Suprapubic skin (tissue), 4 donors: ENCODE measurements at regions not wholly inside any gene's neighbourhood (a gene's known extent, or its start where the extent isn't known, plus 50 kb on each side); places are given as distances from the start of the nearest gene placed in this dataset.

Experiments
- DNase-seq, 2 donors: peaks; one replicate each; pipeline ENCODE4 v3.0.0-alpha.2; 2019; ENCODE audit warnings: low spot score in 2 of 2
- H3K27ac ChIP-seq: fragments of 200-600 bp; sonication (generic); one replicate; pipeline ENCODE4 v1.5.1; 2019
- H3K27me3 ChIP-seq: fragments of 200-600 bp; sonication (generic); one replicate; pipeline ENCODE4 v1.5.1; 2019
- H3K36me3 ChIP-seq: fragments of 200-600 bp; sonication (generic); one replicate; pipeline ENCODE4 v1.5.1; 2019
- H3K4me1 ChIP-seq: fragments of 200-600 bp; sonication (generic); one replicate; pipeline ENCODE4 v1.5.1; 2019
- H3K4me3 ChIP-seq: fragments of 200-600 bp; sonication (generic); one replicate; pipeline ENCODE4 v1.5.1; 2019; ENCODE audit warnings: mild to moderate bottlenecking
- H3K9me3 ChIP-seq: fragments of 200-600 bp; sonication (generic); one replicate; pipeline ENCODE4 v1.5.1; 2019
- EP300 ChIP-seq: sonication (generic); formaldehyde crosslinking; IDR thresholded peaks from one replicate; pipeline ENCODE4 v1.6.1; 2017; ENCODE audit warnings: antibody characterized with exemption
- POLR2A ChIP-seq, 2 donors: fragments of 450-650 bp; IDR thresholded peaks; one replicate each; pipeline ENCODE4 v1.6.1; 2017; ENCODE audit warnings: antibody characterized with exemption in 2 of 2, mild to moderate bottlenecking in 2 of 2, moderate library complexity in 2 of 2
- POLR2AphosphoS5 ChIP-seq, 3 donors: sonication (generic); formaldehyde crosslinking; IDR thresholded peaks; one replicate each; pipeline ENCODE4 v1.6.1; 2017; ENCODE audit warnings: antibody characterized with exemption in 3 of 3
- WGBS: methylation state at CpG from one replicate; pipeline ENCODE4 v1.1.5; 2018; 5-methylcytosine and 5-hydroxymethylcytosine counted together
- TF ChIP-seq, protein P1 (sequence below), 2 donors: fragments of 200-600 bp in 1 of 2; fragments of 450-650 bp in 1 of 2; sonication (generic) in 1 of 2; IDR thresholded peaks; one replicate each; pipeline ENCODE4 v1.5.1; 2016 to 2019; ENCODE audit warnings: antibody characterized with exemption in 2 of 2, mild to moderate bottlenecking in 1 of 2, moderate library complexity in 1 of 2

GRCh38 chr2:57437077-57437476 is 609.5 kb upstream of the VRK2 start:
- 56% methylated on average over 1 of the region's 1 CpG for WGBS
- Histone ChIP-seq H3K27ac (no peak overlapping the region), H3K27me3 (no peaks in the 10 kb centered on the region), H3K4me3 (no peak overlapping the region), H3K9me3 (no peaks in the 10 kb centered on the region), H3K4me1 (no peaks in the 10 kb centered on the region), H3K36me3 (no peaks in the 10 kb centered on the region)
- no peak for DNase-seq
- TF ChIP-seq POLR2AphosphoS5 (IDR thresholded peaks at IDR 0.05) (no peak), EP300 (no peak), POLR2A (IDR thresholded peaks at IDR 0.05) (no peak)
- TF ChIP-seq, protein P1, sequence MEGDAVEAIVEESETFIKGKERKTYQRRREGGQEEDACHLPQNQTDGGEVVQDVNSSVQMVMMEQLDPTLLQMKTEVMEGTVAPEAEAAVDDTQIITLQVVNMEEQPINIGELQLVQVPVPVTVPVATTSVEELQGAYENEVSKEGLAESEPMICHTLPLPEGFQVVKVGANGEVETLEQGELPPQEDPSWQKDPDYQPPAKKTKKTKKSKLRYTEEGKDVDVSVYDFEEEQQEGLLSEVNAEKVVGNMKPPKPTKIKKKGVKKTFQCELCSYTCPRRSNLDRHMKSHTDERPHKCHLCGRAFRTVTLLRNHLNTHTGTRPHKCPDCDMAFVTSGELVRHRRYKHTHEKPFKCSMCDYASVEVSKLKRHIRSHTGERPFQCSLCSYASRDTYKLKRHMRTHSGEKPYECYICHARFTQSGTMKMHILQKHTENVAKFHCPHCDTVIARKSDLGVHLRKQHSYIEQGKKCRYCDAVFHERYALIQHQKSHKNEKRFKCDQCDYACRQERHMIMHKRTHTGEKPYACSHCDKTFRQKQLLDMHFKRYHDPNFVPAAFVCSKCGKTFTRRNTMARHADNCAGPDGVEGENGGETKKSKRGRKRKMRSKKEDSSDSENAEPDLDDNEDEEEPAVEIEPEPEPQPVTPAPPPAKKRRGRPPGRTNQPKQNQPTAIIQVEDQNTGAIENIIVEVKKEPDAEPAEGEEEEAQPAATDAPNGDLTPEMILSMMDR (IDR thresholded peaks at IDR 0.05) = no peak

- TF ChIP-seq POLR2AphosphoS5 (IDR thresholded peaks at IDR 0.05) = no peak
- H3K27ac ChIP-seq = no peak overlapping the region
- H3K9me3 ChIP-seq = no peaks in the 10 kb centered on the region
- no peaks in the 10 kb centered on the region for H3K27me3 ChIP-seq
- H3K36me3 ChIP-seq = no peaks in the 10 kb centered on the region
- 94% methylated on average over 1 of the region's 1 CpG for WGBS
- H3K4me3 ChIP-seq = no peak overlapping the region
- no peak for DNase-seq
- no peaks in the 10 kb centered on the region for H3K4me1 ChIP-seq
These were observed 606.2 kb upstream of the VRK2 start for GRCh38 chr2:57440437-57440836.

DNA sequence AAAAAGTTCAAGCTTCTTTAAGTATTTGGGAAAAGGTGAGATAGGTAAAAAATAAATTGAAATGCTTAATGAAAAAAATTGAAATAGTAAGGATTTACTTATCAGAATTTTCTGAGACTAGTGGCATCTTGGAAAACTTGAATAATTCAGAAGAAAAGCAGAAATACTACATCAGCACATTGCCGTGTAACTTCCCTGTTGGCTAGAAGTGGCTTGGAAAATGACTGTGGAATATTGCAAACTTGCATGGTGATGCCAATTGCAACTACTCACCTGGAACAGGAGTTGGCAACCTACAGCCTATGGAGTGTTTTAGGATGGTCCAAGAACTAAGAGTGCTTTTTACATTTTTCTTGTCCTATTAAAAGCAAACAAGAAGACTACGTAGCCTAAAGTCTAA is 603.5 kb upstream of the VRK2 start:
- no peak for DNase-seq
- TF ChIP-seq POLR2A (IDR thresholded peaks at IDR 0.05) = no peak
- TF ChIP-seq, protein P1 (IDR thresholded peaks at IDR 0.05) = no peak
- TF ChIP-seq EP300 = no peak
- TF ChIP-seq POLR2AphosphoS5 (IDR thresholded peaks at IDR 0.05) = no peak

GRCh38 chr2:57443973-57444521 is 602.6 kb upstream of the VRK2 start:
- H3K4me3 ChIP-seq = no peak overlapping the region
- TF ChIP-seq, protein P1 (IDR thresholded peaks at IDR 0.05) = no peak
- TF ChIP-seq EP300 = no peak
- no peak for TF ChIP-seq POLR2A (IDR thresholded peaks at IDR 0.05)
- TF ChIP-seq POLR2AphosphoS5 (IDR thresholded peaks at IDR 0.05) = no peak
- 61% methylated on average over 5 of the region's 5 CpGs for WGBS
- no peaks in the 10 kb centered on the region for H3K9me3 ChIP-seq
- H3K27me3 ChIP-seq = no peaks in the 10 kb centered on the region
- H3K4me1 ChIP-seq = no peaks in the 10 kb centered on the region
- no peak for DNase-seq
- no peaks in the 10 kb centered on the region for H3K36me3 ChIP-seq
- H3K27ac ChIP-seq = no peak overlapping the region

More for the DNA sequence above, 603.5 kb upstream of the VRK2 start:
- no peaks in the 10 kb centered on the region for H3K36me3 ChIP-seq
- no peaks in the 10 kb centered on the region for H3K9me3 ChIP-seq
- H3K4me3 ChIP-seq = no peak overlapping the region
- WGBS = 70% methylated on average over 2 of the region's 2 CpGs
- H3K4me1 ChIP-seq = no peaks in the 10 kb centered on the region
- no peaks in the 10 kb centered on the region for H3K27me3 ChIP-seq
- H3K27ac ChIP-seq = no peak overlapping the region

DNA sequence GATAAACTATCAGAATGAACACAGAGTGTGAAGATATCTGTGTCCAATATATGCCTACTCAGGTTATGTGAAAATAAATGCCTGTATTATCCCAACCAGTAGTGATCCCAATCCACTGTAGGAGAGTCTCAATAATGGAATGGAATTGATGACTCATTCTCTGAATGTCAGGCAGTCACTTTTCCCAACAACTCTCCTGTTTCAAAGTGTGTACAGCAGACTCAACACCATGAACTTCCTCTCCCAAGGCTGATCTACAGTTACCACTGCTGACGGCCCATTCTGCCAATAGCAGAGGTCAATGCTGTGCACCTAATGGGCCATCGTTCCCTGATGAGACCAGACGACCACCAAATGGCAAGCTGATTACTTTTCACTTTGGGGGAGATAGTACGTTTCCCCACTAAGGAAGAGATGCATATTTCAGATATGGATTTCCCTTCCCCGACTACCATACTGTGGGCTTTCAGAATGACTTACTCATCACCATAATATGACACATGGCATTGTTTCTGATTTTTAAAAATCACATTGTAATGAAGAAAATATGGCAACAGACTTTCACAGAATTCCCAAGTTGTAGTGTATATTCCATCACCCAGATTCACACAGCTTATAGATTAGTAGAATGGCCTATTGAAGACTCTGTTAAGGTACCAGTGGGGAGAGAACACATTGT is 601.7 kb upstream of the VRK2 start:
- no peaks in the 10 kb centered on the region for H3K9me3 ChIP-seq
- 83% methylated on average over 3 of the region's 5 CpGs for WGBS
- no peak for DNase-seq
- H3K36me3 ChIP-seq = no peaks in the 10 kb centered on the region
- H3K27me3 ChIP-seq = no peaks in the 10 kb centered on the region
- H3K4me3 ChIP-seq = no peak overlapping the region
- TF ChIP-seq POLR2AphosphoS5 (IDR thresholded peaks at IDR 0.05) (no peak), EP300 (no peak), POLR2A (IDR thresholded peaks at IDR 0.05) (no peak)
- TF ChIP-seq, protein P1 (IDR thresholded peaks at IDR 0.05) = no peak
- H3K4me1 ChIP-seq = no peaks in the 10 kb centered on the region
- H3K27ac ChIP-seq = no peak overlapping the region
